Vagina (tissue), 2 donors: ENCODE measurements at regions not wholly inside any gene's neighbourhood (a gene's known extent, or its start where the extent isn't known, plus 50 kb on each side); places are given as distances from the start of the nearest gene placed in this dataset.

Source experiments
- DNase-seq, 2 donors: peaks; one replicate each; pipeline ENCODE4 v3.0.0-alpha.2; 2017; ENCODE audit errors: extremely low spot score in 2 of 2
- H3K27ac ChIP-seq: fragments of 200-600 bp; sonication (generic); one replicate; pipeline ENCODE4 v1.5.1; 2019
- H3K27me3 ChIP-seq: fragments of 200-600 bp; sonication (generic); one replicate; pipeline ENCODE4 v1.5.1; 2019
- H3K36me3 ChIP-seq, 2 donors: fragments of 200-600 bp; sonication (generic); one replicate each; pipeline ENCODE4 v1.5.1; 2017 to 2019
- H3K4me1 ChIP-seq: fragments of 200-600 bp; sonication (generic); one replicate; pipeline ENCODE4 v1.5.1; 2019
- H3K4me3 ChIP-seq, 2 donors: fragments of 200-600 bp; sonication (generic); 1 replicate in 1 of 2; 2 replicates in 1 of 2; pipeline ENCODE4 v1.5.1; 2016 to 2019
- H3K9me3 ChIP-seq: fragments of 200-600 bp; sonication (generic); one replicate; pipeline ENCODE4 v1.5.1; 2019
- CTCF ChIP-seq, 3 experiments: fragments of 450-650 bp in 2 of 3; fragments of 200-600 bp in 1 of 3; sonication (generic) in 1 of 3; IDR thresholded peaks; one replicate each; pipeline ENCODE4 v1.5.1; 2017 to 2019; ENCODE audit warnings: antibody characterized with exemption in 3 of 3, mild to moderate bottlenecking in 2 of 3, moderate library complexity in 2 of 3
- POLR2A ChIP-seq, 2 donors: fragments of 450-650 bp; IDR thresholded peaks; one replicate each; pipeline ENCODE4 v1.6.1; 2017; ENCODE audit warnings: antibody characterized with exemption in 2 of 2, mild to moderate bottlenecking in 2 of 2, moderate library complexity in 2 of 2
- POLR2AphosphoS5 ChIP-seq, 2 donors: sonication (generic); formaldehyde crosslinking; IDR thresholded peaks; one replicate each; pipeline ENCODE4 v1.9.0; 2017; ENCODE audit warnings: antibody characterized with exemption in 2 of 2, mild to moderate bottlenecking in 2 of 2, low read depth in 1 of 2; ENCODE audit not compliant: insufficient read depth in 1 of 2
- intact Hi-C: fragments of 100-400 bp; cut with DNase I; formaldehyde crosslinking; loops from one replicate; pipeline ENCODE4 v1.15.1; 2023

- DNase-seq = no peak
- no peaks in the 10 kb centered on the region for H3K27me3 ChIP-seq
- intact Hi-C loops = loop anchor here (10.0 kb wide), 1 partner anchor 115 kb away; no protein-coding TSS in a partner anchor
- no peaks in the 10 kb centered on the region for H3K9me3 ChIP-seq
- no peak overlapping the region for H3K27ac ChIP-seq
- no peaks in the 10 kb centered on the region for H3K4me1 ChIP-seq
- H3K4me3 ChIP-seq = no peak overlapping the region
- no peak for TF ChIP-seq CTCF (IDR thresholded peaks at IDR 0.05)
- TF ChIP-seq POLR2AphosphoS5 (IDR thresholded peaks at IDR 0.05; ENCODE audit: insufficient read depth in 1 of 2, low read depth in 1 of 2) = no peak
- TF ChIP-seq POLR2A (IDR thresholded peaks at IDR 0.05) = no peak
- no peaks in the 10 kb centered on the region for H3K36me3 ChIP-seq
Measured at GRCh38 chr4:94400191-94400590, 51.6 kb upstream of the PDLIM5 start.
